ENCODE measurements at regions not wholly inside any gene's neighbourhood (a gene's known extent, or its start where the extent isn't known, plus 50 kb on each side); places are given as distances from the start of the nearest gene placed in this dataset.

- Histone ChIP-seq H3K9me3 (ENCODE audit: control insufficient read depth, low read depth, low read length) (no peaks in the 10 kb centered on the region), H3K4ac (ENCODE audit: low read depth, low read length) (no peak overlapping the region), H4K91ac (ENCODE audit: insufficient read length, low read depth, low read length) (no peak overlapping the region), H3K14ac (ENCODE audit: insufficient read depth, low read length) (no peak overlapping the region), H2BK5ac (ENCODE audit: insufficient read length, low read length) (no peak overlapping the region), H3K27ac (ENCODE audit: insufficient read length, low read depth, low read length) (no peak overlapping the region), H3K27me3 (ENCODE audit: insufficient read depth, low read length) (no peaks in the 10 kb centered on the region), H2BK120ac (ENCODE audit: low read depth, low read length, poor library complexity, severe bottlenecking) (no peak overlapping the region), H3T11ph (ENCODE audit: low read length) (no peak overlapping the region), H2AK5ac (ENCODE audit: insufficient read length, low read length) (no peak overlapping the region), H4K20me1 (ENCODE audit: control insufficient read depth, insufficient read depth, insufficient read length) (no peaks in the 10 kb centered on the region), H3K79me2 (ENCODE audit: insufficient read depth, low read length) (no peaks in the 10 kb centered on the region), H4K5ac (ENCODE audit: insufficient read length, low read depth, low read length) (no peak overlapping the region), H3K79me1 (ENCODE audit: insufficient read depth, low read depth, low read length, poor library complexity, severe bottlenecking) (no peaks in the 10 kb centered on the region), H3K23me2 (ENCODE audit: insufficient read length, low read depth, low read length, poor library complexity, severe bottlenecking) (peaks cover 2% of the 10 kb centered on the region), H2AFZ (ENCODE audit: low read length) (no peak overlapping the region), H3K4me2 (ENCODE audit: insufficient read depth, insufficient read length, low read length) (no peak overlapping the region), H2BK12ac (ENCODE audit: insufficient read length, low read depth, low read length) (no peak overlapping the region), H3K18ac (ENCODE audit: insufficient read length, low read depth, low read length) (no peak overlapping the region), H4K8ac (replicated peaks; ENCODE audit: insufficient read length, low read depth, low read length) (no peak overlapping the region), H2BK20ac (ENCODE audit: low read depth, low read length, poor library complexity, severe bottlenecking) (no peak overlapping the region), H2BK15ac (ENCODE audit: low read depth, low read length) (no peak overlapping the region), H3K9ac (ENCODE audit: extremely low read depth, insufficient read length, low read length) (no peak overlapping the region), H3K23ac (ENCODE audit: insufficient read length, low read depth, low read length) (no peak overlapping the region), H3K56ac (ENCODE audit: insufficient read length, low read depth, low read length) (no peak overlapping the region), H3K4me1 (ENCODE audit: insufficient read depth, low read length) (peaks cover 2% of the 10 kb centered on the region; the same call in 1 of the 2 replicates)
- no peak overlapping the region for H3K4me3 Mint-ChIP-seq
- H3K27me3 Mint-ChIP-seq (ENCODE audit: low read depth) = no peaks in the 10 kb centered on the region
- H3K27ac Mint-ChIP-seq = no peak overlapping the region
- TF ChIP-seq, protein P1, sequence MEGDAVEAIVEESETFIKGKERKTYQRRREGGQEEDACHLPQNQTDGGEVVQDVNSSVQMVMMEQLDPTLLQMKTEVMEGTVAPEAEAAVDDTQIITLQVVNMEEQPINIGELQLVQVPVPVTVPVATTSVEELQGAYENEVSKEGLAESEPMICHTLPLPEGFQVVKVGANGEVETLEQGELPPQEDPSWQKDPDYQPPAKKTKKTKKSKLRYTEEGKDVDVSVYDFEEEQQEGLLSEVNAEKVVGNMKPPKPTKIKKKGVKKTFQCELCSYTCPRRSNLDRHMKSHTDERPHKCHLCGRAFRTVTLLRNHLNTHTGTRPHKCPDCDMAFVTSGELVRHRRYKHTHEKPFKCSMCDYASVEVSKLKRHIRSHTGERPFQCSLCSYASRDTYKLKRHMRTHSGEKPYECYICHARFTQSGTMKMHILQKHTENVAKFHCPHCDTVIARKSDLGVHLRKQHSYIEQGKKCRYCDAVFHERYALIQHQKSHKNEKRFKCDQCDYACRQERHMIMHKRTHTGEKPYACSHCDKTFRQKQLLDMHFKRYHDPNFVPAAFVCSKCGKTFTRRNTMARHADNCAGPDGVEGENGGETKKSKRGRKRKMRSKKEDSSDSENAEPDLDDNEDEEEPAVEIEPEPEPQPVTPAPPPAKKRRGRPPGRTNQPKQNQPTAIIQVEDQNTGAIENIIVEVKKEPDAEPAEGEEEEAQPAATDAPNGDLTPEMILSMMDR (conservative IDR thresholded peaks at IDR 0.05) = peak; percentile 33; the same call in 2 of the 3 replicates
- no peaks in the 10 kb centered on the region for H3K9me3 Mint-ChIP-seq
- DNase-seq = peak; percentile 39
- WGBS (ENCODE audit: extremely low coverage, insufficient read length, low lambda C conversion rate) = 100% methylated on average over 1 of the region's 4 CpGs
- H3K36me3 Mint-ChIP-seq (ENCODE audit: insufficient read depth in 1 of 3, low read depth in 3 of 3) = no peaks in the 10 kb centered on the region
- H3K4me1 Mint-ChIP-seq = peaks cover 0 to 2% of the 10 kb centered on the region in 2 experiments; a peak in 1 of 4 replicates
These were observed 142.5 kb upstream of the HS3ST2 start for GRCh38 chr16:22671301-22672076.
